HepG2 (cell line): ENCODE measurements at regions not wholly inside any gene's neighbourhood (a gene's known extent, or its start where the extent isn't known, plus 50 kb on each side); places are given as distances from the start of the nearest gene placed in this dataset.

ENCODE experiments used
- ATAC-seq: fragments of 200-7000 bp; cut with Tn5 transposase; 3 replicates; pipeline ENCODE4 v1.9.1; 2020; ENCODE audit warnings: mild to moderate bottlenecking, moderate library complexity
- BruUV-seq: library from RNA; stranded (reverse); fragments of 400-500 nt; replicated peaks from 2 replicates; lab custom pipeline; 2021; lab: Mats Ljungman, UMichigan
- CTCF ChIA-PET: fragments of 300-600 bp; formaldehyde crosslinking; extraction: SDS; loops from one replicate; lab custom pipeline; 2021; ENCODE audit warnings: low total read pairs, inconsistent platforms, low intra/inter-chr PET ratio; lab: Yijun Ruan, JAX
- POLR2A ChIA-PET: fragments of 350-600 bp; sonication (Branson Sonifier 250); formaldehyde crosslinking; loops from one replicate; lab custom pipeline; 2020; ENCODE audit warnings: antibody characterized with exemption, inconsistent platforms; lab: Yijun Ruan, JAX
- DNase-seq: peaks from one replicate; pipeline ENCODE4 v3.0.0-alpha.2; 2015; ENCODE audit warnings: low spot score
- FAIRE-seq: peaks from 3 replicates; lab custom pipeline; 2011; peaks lifted over from hg19 to GRCh38; lab: Jason Lieb, UNC
- H2AFZ ChIP-seq: one replicate; pipeline ENCODE4 v1.6.1; 2011; ENCODE audit warnings: low read length, inconsistent platforms
- H3K27ac ChIP-seq: fragments of 300-600 bp; 3 replicates; pipeline ENCODE4 v1.8.0; 2011; ENCODE audit warnings: mixed run types, mild to moderate bottlenecking, mixed read lengths, low read length, inconsistent platforms; ENCODE audit not compliant: insufficient read depth; ENCODE audit errors: extremely low read length
- H3K27me3 ChIP-seq, 2 experiments: fragments of 200-600 bp in 1 of 2; 2 replicates in 1 of 2; 3 replicates in 1 of 2; pipeline versions ENCODE4 v1.6.0 to v1.8.0; 2011; ENCODE audit warnings: low read length in 2 of 2, mild to moderate bottlenecking in 2 of 2, moderate library complexity in 2 of 2, inconsistent platforms in 1 of 2; ENCODE audit not compliant: insufficient read depth in 2 of 2, control insufficient read depth in 1 of 2
- H3K36me3 ChIP-seq, 2 experiments: fragments of 200-600 bp in 1 of 2; replicated peaks in 1 of 2; 2 replicates in 1 of 2; 3 replicates in 1 of 2; pipeline versions ENCODE4 v1.5.1 to v1.8.0; 2011; ENCODE audit warnings: low read length in 2 of 2, inconsistent platforms in 1 of 2; ENCODE audit not compliant: insufficient read depth in 2 of 2, control insufficient read depth in 1 of 2
- H3K4me1 ChIP-seq: 2 replicates; pipeline ENCODE4 v1.5.1; 2012; ENCODE audit warnings: low read length, inconsistent platforms; ENCODE audit not compliant: insufficient read depth
- H3K4me2 ChIP-seq: 2 replicates; pipeline ENCODE4 v1.6.0; 2011; ENCODE audit warnings: low read depth, low read length, inconsistent platforms
- H3K4me3 ChIP-seq, 3 experiments: fragments of 200-600 bp in 1 of 3; sonication (generic), shearing (Covaris generic) in 1 of 3; replicated peaks in 1 of 3; 2 replicates each; pipeline ENCODE4 v1.5.1; 2011 to 2016; ENCODE audit warnings: low read length in 3 of 3, inconsistent platforms in 2 of 3, low read depth in 2 of 3, mild to moderate bottlenecking in 2 of 3, control low read depth in 1 of 3, mixed read lengths in 1 of 3; ENCODE audit not compliant: insufficient read depth in 1 of 3
- H3K79me2 ChIP-seq: one replicate; pipeline ENCODE4 v1.6.1; 2011; ENCODE audit warnings: low read length, inconsistent platforms; ENCODE audit not compliant: insufficient read depth
- H3K9ac ChIP-seq: 2 replicates; pipeline ENCODE4 v1.6.0; 2011; ENCODE audit warnings: mild to moderate bottlenecking, low read depth, low read length, inconsistent platforms; ENCODE audit not compliant: insufficient read depth
- H3K9me3 ChIP-seq: 2 replicates; pipeline ENCODE4 v1.5.1; 2012; ENCODE audit warnings: mild to moderate bottlenecking, low read length
- H4K20me1 ChIP-seq: 2 replicates; pipeline ENCODE4 v1.6.0; 2011; ENCODE audit warnings: inconsistent platforms, mild to moderate bottlenecking, low read length, moderate library complexity; ENCODE audit not compliant: insufficient read depth
- FLYWCH1 ChIP-seq: sonication (generic); formaldehyde crosslinking; IDR thresholded peaks from 2 replicates; pipeline ENCODE4 v1.8.1; 2023; ENCODE audit warnings: mild to moderate bottlenecking, missing genetic modification reagents
- FOXA1 ChIP-seq, 2 experiments: fragments of 450-650 bp in 1 of 2; sonication (generic) in 1 of 2; formaldehyde crosslinking in 1 of 2; IDR thresholded peaks; 2 replicates each; pipeline versions ENCODE4 v1.4.0 to v1.6.1; 2016 to 2020; ENCODE audit warnings: missing genetic modification reagents in 1 of 2
- HOMEZ ChIP-seq: IDR thresholded peaks from 2 replicates; pipeline ENCODE4 v1.6.1; 2016; ENCODE audit warnings: low read depth
- KLF12 ChIP-seq: sonication (generic); formaldehyde crosslinking; IDR thresholded peaks from 2 replicates; pipeline ENCODE4 v1.4.0; 2020; ENCODE audit warnings: missing genetic modification reagents, borderline replicate concordance
- MNT ChIP-seq: fragments of 450-650 bp; IDR thresholded peaks from 2 replicates; pipeline ENCODE4 v1.6.1; 2016
- NFYC ChIP-seq: IDR thresholded peaks from 2 replicates; pipeline ENCODE4 v1.6.1; 2016; ENCODE audit warnings: missing genetic modification reagents, missing compliant biosample characterization
- PTBP1 ChIP-seq: fragments of 200-400 bp; formaldehyde crosslinking; IDR thresholded peaks from 2 replicates; pipeline ENCODE4 v1.6.1; 2018; ENCODE audit warnings: low read length, low read depth; ENCODE audit not compliant: poor library complexity, severe bottlenecking
- ZBTB26 ChIP-seq: IDR thresholded peaks from 2 replicates; pipeline ENCODE4 v1.6.1; 2016; ENCODE audit warnings: missing compliant biosample characterization, missing genetic modification reagents, borderline replicate concordance
- ZFP90 ChIP-seq: sonication (generic); formaldehyde crosslinking; IDR thresholded peaks from 2 replicates; pipeline ENCODE4 v1.8.0; 2022; ENCODE audit warnings: missing genetic modification reagents, mild to moderate bottlenecking, inconsistent platforms, borderline replicate concordance
- ZSCAN5A ChIP-seq: sonication (generic); formaldehyde crosslinking; IDR thresholded peaks from 2 replicates; pipeline ENCODE4 v1.8.0; 2022; ENCODE audit warnings: mild to moderate bottlenecking, missing genetic modification reagents, borderline replicate concordance
- WGBS: methylation state at CpG from one replicate; pipeline ENCODE4 v1.1.6; 2017; ENCODE audit warnings: low lambda C conversion rate; 5-methylcytosine and 5-hydroxymethylcytosine counted together
- in situ Hi-C: cut with HindIII; loops from 2 replicates; pipeline ENCODE4 v1.10.0; 2017; ENCODE audit warnings: low pct_unique_long_range_greater_than_20kb; ENCODE audit not compliant: extremely low pct_ligation_motif_present
- intact Hi-C: fragments of 100-400 bp; cut with micrococcal nuclease; formaldehyde crosslinking; loops from one replicate; pipeline ENCODE4 v1.10.0; 2022; ENCODE audit not compliant: unreplicated experiment

GRCh38 chr12:83843541-83843940 is 1069.1 kb downstream of the SLC6A15 start:
- intact Hi-C loops, result no loop called here
- 5% methylated on average over 2 of the region's 2 CpGs for WGBS
- Histone ChIP-seq H3K9me3 (peaks cover 22% of the 10 kb centered on the region), H3K27ac (no peak overlapping the region), H3K4me1 (no peaks in the 10 kb centered on the region), H3K36me3 (no peaks in the 10 kb centered on the region), H3K4me3 (no peak overlapping the region), H3K27me3 (no peaks in the 10 kb centered on the region), H4K20me1 (no peaks in the 10 kb centered on the region), H3K79me2 (no peaks in the 10 kb centered on the region), H2AFZ (no peak overlapping the region), H3K9ac (no peak overlapping the region), H3K4me2 (no peak overlapping the region)
- POLR2A ChIA-PET, result no interaction called here
- CTCF ChIA-PET, result no interaction called here
- no TSS peak for BruUV-seq
- TF ChIP-seq MNT (no peak), KLF12 (CRISPR knock-in tag) (no peak), FOXA1 (IDR thresholded peaks at IDR 0.05) (no peak), FOXA1 (CRISPR knock-in tag; IDR thresholded peaks at IDR 0.05) (no peak)
- in situ Hi-C loops, result no loop called here
- no peak for FAIRE-seq
- no peak for ATAC-seq
- no peak for DNase-seq

- 31% methylated on average over 2 of the region's 2 CpGs for WGBS
- no peak for FAIRE-seq
- BruUV-seq, result no TSS peak
- in situ Hi-C loops, result no loop called here
- no peak overlapping the region for H3K27ac ChIP-seq
- H3K9me3 ChIP-seq, result peaks cover 23% of the 10 kb centered on the region
- H3K9ac ChIP-seq, result no peak overlapping the region
- TF ChIP-seq PTBP1 (no peak), FLYWCH1 (CRISPR knock-in tag) (no peak), NFYC (CRISPR knock-in tag) (no peak), ZFP90 (CRISPR knock-in tag) (no peak), HOMEZ (CRISPR knock-in tag) (no peak), ZSCAN5A (CRISPR knock-in tag) (no peak), ZBTB26 (no peak)
- H2AFZ ChIP-seq, result no peak overlapping the region
- H3K4me1 ChIP-seq, result no peaks in the 10 kb centered on the region
- no peaks in the 10 kb centered on the region for H3K36me3 ChIP-seq
- CTCF ChIA-PET, result no interaction called here
- intact Hi-C loops, result no loop called here
- H3K4me2 ChIP-seq, result no peak overlapping the region
- no peaks in the 10 kb centered on the region for H3K79me2 ChIP-seq
- no peak for DNase-seq
- POLR2A ChIA-PET, result no interaction called here
- H3K4me3 ChIP-seq, result no peak overlapping the region
- H4K20me1 ChIP-seq, result no peaks in the 10 kb centered on the region
- ATAC-seq, result no peak
- H3K27me3 ChIP-seq, result no peaks in the 10 kb centered on the region
These were observed 1071.0 kb downstream of the SLC6A15 start for GRCh38 chr12:83841620-83842019.
